A673 (cell line): ENCODE measurements at regions not wholly inside any gene's neighbourhood (a gene's known extent, or its start where the extent isn't known, plus 50 kb on each side); places are given as distances from the start of the nearest gene placed in this dataset.

Source experiments
- EZH2 ChIP-seq: fragments of 200-600 bp; sonication (generic); IDR thresholded peaks from 2 replicates; pipeline ENCODE4 v1.6.1; 2017; ENCODE audit warnings: borderline replicate concordance, low read depth, mild to moderate bottlenecking, mixed read lengths, antibody characterized with exemption, low read length; ENCODE audit not compliant: poor library complexity, severe bottlenecking
- TF ChIP-seq, protein P1 (sequence below): fragments of 300-800, 200-600 bp; sonication (generic); conservative IDR thresholded peaks from 2 replicates; pipeline ENCODE4 v1.5.1; 2017; ENCODE audit warnings: low read depth, mild to moderate bottlenecking, antibody characterized with exemption, low read length, moderate library complexity, mixed read lengths

DNA sequence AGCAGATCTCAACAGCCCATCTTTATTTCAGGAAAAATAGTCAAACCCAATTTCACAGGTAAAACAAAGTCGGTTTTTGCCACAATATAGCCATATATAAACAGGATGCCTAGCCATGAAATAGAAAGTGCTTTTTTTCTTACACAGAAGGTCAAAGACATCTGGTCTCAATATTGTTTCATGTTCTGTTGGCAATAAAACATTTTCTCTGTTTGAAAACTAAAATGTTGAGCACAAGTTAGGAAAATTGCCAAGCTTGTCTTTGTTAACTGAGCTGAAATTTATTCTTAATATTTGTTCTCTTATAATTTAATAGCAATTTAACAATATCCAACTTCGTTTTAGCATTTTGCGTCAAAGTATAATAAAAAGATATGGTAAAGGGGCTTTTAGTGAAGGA lies 673.4 kb downstream of the DTWD2 start:
- TF ChIP-seq, protein P1, sequence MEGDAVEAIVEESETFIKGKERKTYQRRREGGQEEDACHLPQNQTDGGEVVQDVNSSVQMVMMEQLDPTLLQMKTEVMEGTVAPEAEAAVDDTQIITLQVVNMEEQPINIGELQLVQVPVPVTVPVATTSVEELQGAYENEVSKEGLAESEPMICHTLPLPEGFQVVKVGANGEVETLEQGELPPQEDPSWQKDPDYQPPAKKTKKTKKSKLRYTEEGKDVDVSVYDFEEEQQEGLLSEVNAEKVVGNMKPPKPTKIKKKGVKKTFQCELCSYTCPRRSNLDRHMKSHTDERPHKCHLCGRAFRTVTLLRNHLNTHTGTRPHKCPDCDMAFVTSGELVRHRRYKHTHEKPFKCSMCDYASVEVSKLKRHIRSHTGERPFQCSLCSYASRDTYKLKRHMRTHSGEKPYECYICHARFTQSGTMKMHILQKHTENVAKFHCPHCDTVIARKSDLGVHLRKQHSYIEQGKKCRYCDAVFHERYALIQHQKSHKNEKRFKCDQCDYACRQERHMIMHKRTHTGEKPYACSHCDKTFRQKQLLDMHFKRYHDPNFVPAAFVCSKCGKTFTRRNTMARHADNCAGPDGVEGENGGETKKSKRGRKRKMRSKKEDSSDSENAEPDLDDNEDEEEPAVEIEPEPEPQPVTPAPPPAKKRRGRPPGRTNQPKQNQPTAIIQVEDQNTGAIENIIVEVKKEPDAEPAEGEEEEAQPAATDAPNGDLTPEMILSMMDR = no peak
- TF ChIP-seq EZH2 = no peak
